Esophagus squamous epithelium (tissue), 4 donors: ENCODE measurements at regions not wholly inside any gene's neighbourhood (a gene's known extent, or its start where the extent isn't known, plus 50 kb on each side); places are given as distances from the start of the nearest gene placed in this dataset.

ENCODE experiments used
- CTCF ChIP-seq, 6 experiments: fragments of 450-650 bp in 4 of 6; fragments of 200-600 bp in 2 of 6; sonication (generic) in 2 of 6; IDR thresholded peaks; one replicate each; pipeline ENCODE4 v1.5.1; 2016 to 2019; ENCODE audit warnings: antibody characterized with exemption in 6 of 6, mild to moderate bottlenecking in 4 of 6, moderate library complexity in 4 of 6
- POLR2A ChIP-seq, 4 donors: fragments of 450-650 bp; IDR thresholded peaks; one replicate each; pipeline ENCODE4 v1.6.1; 2017; ENCODE audit warnings: antibody characterized with exemption in 4 of 4, mild to moderate bottlenecking in 4 of 4, moderate library complexity in 3 of 4

GRCh38 chr2:76295762-76296161 lies 585.0 kb upstream of the GCFC2 start:
- TF ChIP-seq POLR2A (IDR thresholded peaks at IDR 0.05), result no peak
- TF ChIP-seq CTCF (IDR thresholded peaks at IDR 0.05), result no peak
